ENCODE measurements at regions not wholly inside any gene's neighbourhood (a gene's known extent, or its start where the extent isn't known, plus 50 kb on each side); places are given as distances from the start of the nearest gene placed in this dataset.

DNA sequence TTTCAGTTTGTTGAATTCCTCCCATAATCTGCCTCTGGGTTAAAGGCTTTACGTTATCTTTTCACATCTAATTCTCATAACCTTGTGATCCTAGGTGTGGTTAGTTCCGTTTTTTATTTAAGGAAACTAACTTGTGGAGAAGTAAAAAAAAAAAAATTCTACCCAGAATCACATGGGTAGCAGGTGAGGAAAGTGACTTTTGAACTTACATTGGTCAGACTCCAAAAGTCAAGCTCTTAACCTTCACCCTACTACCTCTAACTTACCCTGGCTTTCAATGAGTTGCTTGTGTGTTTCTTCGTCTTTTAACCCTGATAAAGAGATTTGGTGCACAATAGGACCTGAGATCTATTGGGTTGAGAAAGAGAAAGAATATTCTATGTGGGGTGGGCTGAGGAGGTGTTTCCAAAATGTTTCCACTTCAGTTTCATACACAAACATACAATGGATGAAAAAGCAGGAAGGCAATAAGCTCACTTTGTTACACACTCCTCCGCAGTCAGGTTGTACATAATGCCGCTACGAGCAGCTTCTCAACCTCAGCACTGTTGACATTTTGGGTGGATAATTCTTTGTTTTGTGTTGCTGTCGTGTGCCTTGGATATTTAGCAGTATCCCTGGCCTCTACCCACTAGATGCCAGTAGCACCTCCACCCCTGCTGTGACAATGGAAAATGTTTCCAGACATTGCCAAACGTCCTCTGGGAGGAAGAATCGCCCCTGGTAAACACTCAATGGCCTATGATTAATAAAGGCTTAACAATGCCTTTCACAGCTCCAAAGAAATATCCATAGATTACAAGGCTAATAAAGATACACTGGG is 193.0 kb upstream of the ZNF217 start:
- Mint-ChIP-seq H3K36me3 (no peaks in the 10 kb centered on the region), H3K27ac (no peak overlapping the region), H3K27me3 (no peaks in the 10 kb centered on the region), H3K4me3 (no peak overlapping the region), H3K9me3 (peaks cover 0 to 3% (median 0%) of the 10 kb centered on the region in 7 donors), H3K4me1 (peaks cover 0 to 6% (median 0%) of the 10 kb centered on the region in 4 donors)
- no peaks in the 10 kb centered on the region for H3K4me1 ChIP-seq (ENCODE audit: control insufficient read depth, insufficient read depth, low read length, poor library complexity, severe bottlenecking)
- H3K27ac ChIP-seq (ENCODE audit: insufficient read depth, low read length, poor library complexity, severe bottlenecking), result no peak overlapping the region
- DNase-seq, result no peak
- no peak for ATAC-seq (ENCODE audit: low read depth in 2 of 2)
- no peaks in the 10 kb centered on the region for H3K36me3 ChIP-seq (ENCODE audit: control insufficient read depth, insufficient read depth, low read length)
- H3K4me3 ChIP-seq (ENCODE audit: low read depth, low read length), result no peak overlapping the region
- no peaks in the 10 kb centered on the region for H3K9me3 ChIP-seq (ENCODE audit: control insufficient read depth in 2 of 2, low read length in 2 of 2)
- H3K27me3 ChIP-seq (ENCODE audit: control insufficient read depth, insufficient read depth, low read length), result no peaks in the 10 kb centered on the region

DNA sequence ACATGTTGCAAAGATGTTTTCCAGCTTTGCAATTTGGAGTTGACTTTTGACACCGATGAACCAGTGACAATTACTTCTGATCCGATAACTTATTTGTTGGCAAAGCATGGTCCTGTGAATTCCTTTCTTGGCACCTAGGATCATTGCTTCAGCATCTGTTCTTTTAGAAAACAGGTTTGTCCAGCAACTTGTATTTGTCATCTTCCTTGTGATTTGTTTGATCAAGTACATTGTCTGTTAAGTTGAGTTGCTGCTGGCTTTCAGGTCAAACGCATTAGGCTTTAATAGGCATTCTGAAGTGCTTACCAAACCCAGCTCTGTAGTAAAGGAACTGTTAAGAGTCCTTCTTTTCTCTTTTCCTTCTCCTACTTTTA is 192.4 kb upstream of the ZNF217 start:
- Histone ChIP-seq H3K27me3 (ENCODE audit: control insufficient read depth, insufficient read depth, low read length) (no peaks in the 10 kb centered on the region), H3K4me3 (ENCODE audit: low read depth, low read length) (no peak overlapping the region), H3K4me1 (ENCODE audit: control insufficient read depth, insufficient read depth, low read length, poor library complexity, severe bottlenecking) (no peaks in the 10 kb centered on the region), H3K27ac (ENCODE audit: insufficient read depth, low read length, poor library complexity, severe bottlenecking) (no peak overlapping the region), H3K36me3 (ENCODE audit: control insufficient read depth, insufficient read depth, low read length) (no peaks in the 10 kb centered on the region), H3K9me3 (ENCODE audit: control insufficient read depth in 2 of 2, low read length in 2 of 2) (no peaks in the 10 kb centered on the region)
- Mint-ChIP-seq H3K4me3 (no peak overlapping the region), H3K27ac (no peak overlapping the region), H3K27me3 (no peaks in the 10 kb centered on the region), H3K36me3 (no peaks in the 10 kb centered on the region), H3K9me3 (peaks cover 0 to 3% (median 0%) of the 10 kb centered on the region in 7 donors), H3K4me1 (peaks cover 0 to 6% (median 0%) of the 10 kb centered on the region in 4 donors)
- DNase-seq, result no peak
- ATAC-seq (ENCODE audit: low read depth in 2 of 2), result no peak

DNA sequence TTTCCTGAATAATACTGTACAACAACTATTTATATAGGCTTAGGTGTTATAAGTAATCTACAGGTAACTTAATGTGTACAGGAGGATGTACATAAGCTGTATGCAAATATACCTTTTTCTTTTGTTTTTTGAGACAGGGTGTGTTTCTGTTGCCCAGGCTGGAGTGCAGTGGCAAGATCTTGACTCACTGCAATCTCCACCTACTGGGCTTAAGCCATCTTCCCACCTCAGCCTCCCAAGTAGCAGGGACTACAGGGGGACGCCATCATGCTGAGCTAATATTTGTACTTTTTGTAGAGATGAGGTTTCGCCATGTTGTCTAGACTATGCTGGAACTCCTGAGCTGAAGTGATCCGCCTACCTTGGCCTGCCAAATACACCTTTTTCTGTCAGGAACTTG is 191.7 kb upstream of the ZNF217 start:
- no peaks in the 10 kb centered on the region for H3K9me3 ChIP-seq (ENCODE audit: control insufficient read depth in 2 of 2, low read length in 2 of 2)
- peaks cover 0 to 3% (median 0%) of the 10 kb centered on the region in 7 donors for H3K9me3 Mint-ChIP-seq
- H3K4me1 ChIP-seq (ENCODE audit: control insufficient read depth, insufficient read depth, low read length, poor library complexity, severe bottlenecking), result no peaks in the 10 kb centered on the region
- H3K36me3 ChIP-seq (ENCODE audit: control insufficient read depth, insufficient read depth, low read length), result no peaks in the 10 kb centered on the region
- H3K27ac Mint-ChIP-seq, result no peak overlapping the region
- H3K27me3 ChIP-seq (ENCODE audit: control insufficient read depth, insufficient read depth, low read length), result no peaks in the 10 kb centered on the region
- H3K4me3 ChIP-seq (ENCODE audit: low read depth, low read length), result no peak overlapping the region
- no peak overlapping the region for H3K27ac ChIP-seq (ENCODE audit: insufficient read depth, low read length, poor library complexity, severe bottlenecking)
- H3K27me3 Mint-ChIP-seq, result peaks cover 1% of the 10 kb centered on the region
- no peak for DNase-seq
- no peak for ATAC-seq (ENCODE audit: low read depth in 2 of 2)
- H3K4me1 Mint-ChIP-seq, result peaks cover 0 to 2% (median 0%) of the 10 kb centered on the region in 4 donors
- no peaks in the 10 kb centered on the region for H3K36me3 Mint-ChIP-seq
- no peak overlapping the region for H3K4me3 Mint-ChIP-seq

DNA sequence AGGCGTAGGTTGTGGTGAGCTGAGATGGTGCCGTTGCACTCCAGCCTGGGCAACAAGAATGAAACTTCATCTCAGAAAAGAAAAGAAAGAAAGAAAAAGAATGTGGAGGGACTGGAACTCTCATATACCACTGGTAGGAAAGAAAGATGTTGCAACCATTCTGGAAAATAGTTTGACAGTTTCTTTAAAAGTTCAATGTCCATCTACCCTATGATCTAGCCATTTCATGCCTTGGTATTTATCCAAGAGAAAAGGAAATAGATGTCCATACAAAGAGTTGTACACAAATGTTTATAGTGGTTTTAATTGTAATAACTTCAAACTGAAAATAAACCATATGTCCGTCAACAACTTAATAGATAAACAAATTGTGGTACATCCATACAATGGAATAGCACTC is 190.1 kb upstream of the ZNF217 start:
- Mint-ChIP-seq H3K4me1 (peaks cover 0 to 2% (median 0%) of the 10 kb centered on the region in 4 donors), H3K27me3 (peaks cover 7% of the 10 kb centered on the region), H3K9me3 (peaks cover 0 to 3% (median 0%) of the 10 kb centered on the region in 7 donors), H3K36me3 (no peaks in the 10 kb centered on the region), H3K27ac (no peak overlapping the region), H3K4me3 (no peak overlapping the region)
- Histone ChIP-seq H3K27me3 (ENCODE audit: control insufficient read depth, insufficient read depth, low read length) (no peaks in the 10 kb centered on the region), H3K27ac (ENCODE audit: insufficient read depth, low read length, poor library complexity, severe bottlenecking) (no peak overlapping the region), H3K4me3 (ENCODE audit: low read depth, low read length) (no peak overlapping the region), H3K36me3 (ENCODE audit: control insufficient read depth, insufficient read depth, low read length) (no peaks in the 10 kb centered on the region), H3K9me3 (ENCODE audit: control insufficient read depth in 2 of 2, low read length in 2 of 2) (no peaks in the 10 kb centered on the region), H3K4me1 (ENCODE audit: control insufficient read depth, insufficient read depth, low read length, poor library complexity, severe bottlenecking) (no peaks in the 10 kb centered on the region)
- no peak for DNase-seq
- ATAC-seq (ENCODE audit: low read depth in 2 of 2), result no peak

DNA sequence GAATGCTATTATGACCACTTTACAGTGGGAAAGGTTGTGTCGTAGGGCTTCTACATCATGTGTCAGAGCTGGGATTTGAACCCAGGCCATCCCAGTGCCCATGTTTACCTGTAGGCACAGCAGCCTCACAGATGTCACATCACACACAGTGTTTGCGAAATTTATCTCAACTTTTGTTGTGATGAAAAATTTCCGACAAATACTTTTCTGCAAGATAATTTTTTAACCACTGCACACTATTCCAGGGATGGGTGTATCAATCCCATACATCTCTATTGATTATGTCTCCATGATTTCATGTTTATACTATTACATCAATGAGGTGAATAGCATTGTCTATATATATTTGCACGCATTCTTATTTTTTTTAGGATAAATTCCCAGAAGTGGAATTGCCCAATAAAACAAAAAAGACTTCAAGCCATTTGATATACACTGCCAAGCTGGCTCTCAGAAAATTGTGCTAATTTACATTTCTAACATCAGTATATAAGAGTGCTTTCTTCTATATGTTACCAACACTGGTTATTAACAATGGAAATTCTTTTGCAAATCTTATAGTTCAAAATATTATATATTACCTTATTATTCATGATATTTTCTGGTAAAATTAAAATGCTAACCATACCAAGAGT is 189.1 kb upstream of the ZNF217 start:
- no peaks in the 10 kb centered on the region for H3K27me3 ChIP-seq (ENCODE audit: control insufficient read depth, insufficient read depth, low read length)
- Mint-ChIP-seq H3K27me3 (peaks cover 7% of the 10 kb centered on the region), H3K9me3 (peaks cover 0 to 3% (median 0%) of the 10 kb centered on the region in 7 donors), H3K27ac (no peak overlapping the region), H3K4me3 (no peak overlapping the region), H3K4me1 (peaks cover 0 to 2% (median 0%) of the 10 kb centered on the region in 4 donors), H3K36me3 (no peaks in the 10 kb centered on the region)
- no peaks in the 10 kb centered on the region for H3K9me3 ChIP-seq (ENCODE audit: control insufficient read depth in 2 of 2, low read length in 2 of 2)
- H3K4me1 ChIP-seq (ENCODE audit: control insufficient read depth, insufficient read depth, low read length, poor library complexity, severe bottlenecking), result no peaks in the 10 kb centered on the region
- no peaks in the 10 kb centered on the region for H3K36me3 ChIP-seq (ENCODE audit: control insufficient read depth, insufficient read depth, low read length)
- no peak overlapping the region for H3K4me3 ChIP-seq (ENCODE audit: low read depth, low read length)
- ATAC-seq (ENCODE audit: low read depth in 2 of 2), result no peak
- H3K27ac ChIP-seq (ENCODE audit: insufficient read depth, low read length, poor library complexity, severe bottlenecking), result no peak overlapping the region
- no peak for DNase-seq

DNA sequence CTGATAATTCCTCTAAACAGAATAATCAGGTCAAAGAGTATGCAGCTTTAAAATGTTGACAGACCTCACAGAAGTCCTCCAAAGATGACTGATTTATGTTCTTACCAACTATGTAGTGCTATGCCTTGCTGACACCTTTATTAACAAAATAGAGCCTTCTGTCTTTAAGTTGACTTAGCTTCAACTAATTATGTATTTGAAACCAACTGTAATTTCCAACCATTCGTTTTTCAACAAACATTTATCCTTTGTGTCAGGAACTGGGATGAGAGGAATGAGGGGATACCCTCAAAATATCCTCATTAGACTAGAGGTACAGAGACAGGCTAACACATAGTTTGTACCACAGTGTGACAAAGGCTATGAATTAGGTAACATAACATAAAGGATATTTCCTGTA is 186.2 kb upstream of the ZNF217 start:
- no peak overlapping the region for H3K4me3 Mint-ChIP-seq

DNA sequence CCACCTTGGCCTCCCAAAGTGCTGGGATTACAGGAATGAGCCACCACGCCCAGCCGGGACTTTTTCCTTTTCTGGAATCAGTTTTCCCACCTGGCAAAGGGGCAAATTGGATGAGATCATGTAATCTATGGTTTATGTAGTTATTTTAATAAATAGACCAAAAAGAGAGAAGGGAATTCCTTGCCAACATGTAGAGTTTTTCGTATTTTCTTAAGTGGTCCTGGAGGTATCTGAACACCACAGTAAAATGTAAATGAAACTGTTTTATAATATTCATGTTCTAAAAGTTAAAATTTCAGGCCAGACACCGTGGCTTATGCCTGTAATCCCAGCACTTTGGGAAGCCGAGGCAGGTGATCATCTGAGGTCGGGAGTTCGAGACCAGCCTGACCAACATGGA is 185.1 kb upstream of the ZNF217 start:
- Mint-ChIP-seq H3K9me3 (no peaks in the 10 kb centered on the region), H3K27me3 (peaks cover 16% of the 10 kb centered on the region), H3K4me1 (no peaks in the 10 kb centered on the region), H3K36me3 (no peaks in the 10 kb centered on the region), H3K27ac (peak overlapping the region in 1 of 3 donors; percentile 20), H3K4me3 (no peak overlapping the region)
- Histone ChIP-seq H3K4me3 (ENCODE audit: low read depth, low read length) (no peak overlapping the region), H3K27me3 (ENCODE audit: control insufficient read depth, insufficient read depth, low read length) (no peaks in the 10 kb centered on the region), H3K4me1 (ENCODE audit: control insufficient read depth, insufficient read depth, low read length, poor library complexity, severe bottlenecking) (no peaks in the 10 kb centered on the region), H3K9me3 (ENCODE audit: control insufficient read depth in 2 of 2, low read length in 2 of 2) (no peaks in the 10 kb centered on the region), H3K36me3 (ENCODE audit: control insufficient read depth, insufficient read depth, low read length) (no peaks in the 10 kb centered on the region), H3K27ac (ENCODE audit: insufficient read depth, low read length, poor library complexity, severe bottlenecking) (no peak overlapping the region)
- ATAC-seq (ENCODE audit: low read depth in 2 of 2) (no peak), DNase-seq (no peak)

More for the DNA sequence above, 186.2 kb upstream of the ZNF217 start:
- Mint-ChIP-seq H3K27me3 (peaks cover 11% of the 10 kb centered on the region), H3K9me3 (no peaks in the 10 kb centered on the region), H3K36me3 (no peaks in the 10 kb centered on the region), H3K27ac (no peak overlapping the region), H3K4me1 (no peaks in the 10 kb centered on the region)
- H3K36me3 ChIP-seq (ENCODE audit: control insufficient read depth, insufficient read depth, low read length), result no peaks in the 10 kb centered on the region
- DNase-seq (no peak), ATAC-seq (ENCODE audit: low read depth in 2 of 2) (no peak)
- H3K27ac ChIP-seq (ENCODE audit: insufficient read depth, low read length, poor library complexity, severe bottlenecking), result no peak overlapping the region
- H3K4me3 ChIP-seq (ENCODE audit: low read depth, low read length), result no peak overlapping the region
- H3K9me3 ChIP-seq (ENCODE audit: control insufficient read depth in 2 of 2, low read length in 2 of 2), result no peaks in the 10 kb centered on the region
- H3K4me1 ChIP-seq (ENCODE audit: control insufficient read depth, insufficient read depth, low read length, poor library complexity, severe bottlenecking), result no peaks in the 10 kb centered on the region
- H3K27me3 ChIP-seq (ENCODE audit: control insufficient read depth, insufficient read depth, low read length), result no peaks in the 10 kb centered on the region
